GM10266 (cell line): ENCODE measurements at regions not wholly inside any gene's neighbourhood (a gene's known extent, or its start where the extent isn't known, plus 50 kb on each side); places are given as distances from the start of the nearest gene placed in this dataset.

Experiments used
- DNase-seq: peaks from one replicate; pipeline ENCODE4 v3.0.0; 2012; ENCODE audit errors: extremely low spot score
- TF ChIP-seq, protein P1 (sequence below): IDR thresholded peaks from 2 replicates; pipeline ENCODE4 v1.5.1; 2012; ENCODE audit warnings: mild to moderate bottlenecking, low read depth; ENCODE audit not compliant: control insufficient read depth, insufficient read depth; ENCODE audit errors: missing control alignments

DNA sequence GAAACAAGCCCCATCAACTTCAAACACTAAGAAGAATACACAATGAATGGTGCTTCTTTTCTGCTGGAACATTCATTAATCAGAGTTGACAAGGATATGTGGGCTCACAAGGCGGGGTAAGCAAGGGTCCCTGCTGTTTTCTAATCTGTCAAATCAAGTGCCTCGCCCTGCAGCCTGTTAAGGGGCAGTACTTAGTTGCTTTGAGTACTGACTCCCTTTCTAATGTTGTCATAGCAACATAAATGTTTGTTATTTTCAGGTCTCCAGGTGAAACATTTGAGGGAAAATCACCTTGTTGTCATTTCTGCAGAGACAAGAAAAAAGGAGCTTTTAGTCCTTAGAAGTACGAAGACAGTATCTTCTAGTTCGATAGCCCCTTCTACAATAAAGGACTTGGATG lies 284.7 kb upstream of the PKDCC start:
- no peak for DNase-seq
- TF ChIP-seq, protein P1, sequence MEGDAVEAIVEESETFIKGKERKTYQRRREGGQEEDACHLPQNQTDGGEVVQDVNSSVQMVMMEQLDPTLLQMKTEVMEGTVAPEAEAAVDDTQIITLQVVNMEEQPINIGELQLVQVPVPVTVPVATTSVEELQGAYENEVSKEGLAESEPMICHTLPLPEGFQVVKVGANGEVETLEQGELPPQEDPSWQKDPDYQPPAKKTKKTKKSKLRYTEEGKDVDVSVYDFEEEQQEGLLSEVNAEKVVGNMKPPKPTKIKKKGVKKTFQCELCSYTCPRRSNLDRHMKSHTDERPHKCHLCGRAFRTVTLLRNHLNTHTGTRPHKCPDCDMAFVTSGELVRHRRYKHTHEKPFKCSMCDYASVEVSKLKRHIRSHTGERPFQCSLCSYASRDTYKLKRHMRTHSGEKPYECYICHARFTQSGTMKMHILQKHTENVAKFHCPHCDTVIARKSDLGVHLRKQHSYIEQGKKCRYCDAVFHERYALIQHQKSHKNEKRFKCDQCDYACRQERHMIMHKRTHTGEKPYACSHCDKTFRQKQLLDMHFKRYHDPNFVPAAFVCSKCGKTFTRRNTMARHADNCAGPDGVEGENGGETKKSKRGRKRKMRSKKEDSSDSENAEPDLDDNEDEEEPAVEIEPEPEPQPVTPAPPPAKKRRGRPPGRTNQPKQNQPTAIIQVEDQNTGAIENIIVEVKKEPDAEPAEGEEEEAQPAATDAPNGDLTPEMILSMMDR, result no peak

DNA sequence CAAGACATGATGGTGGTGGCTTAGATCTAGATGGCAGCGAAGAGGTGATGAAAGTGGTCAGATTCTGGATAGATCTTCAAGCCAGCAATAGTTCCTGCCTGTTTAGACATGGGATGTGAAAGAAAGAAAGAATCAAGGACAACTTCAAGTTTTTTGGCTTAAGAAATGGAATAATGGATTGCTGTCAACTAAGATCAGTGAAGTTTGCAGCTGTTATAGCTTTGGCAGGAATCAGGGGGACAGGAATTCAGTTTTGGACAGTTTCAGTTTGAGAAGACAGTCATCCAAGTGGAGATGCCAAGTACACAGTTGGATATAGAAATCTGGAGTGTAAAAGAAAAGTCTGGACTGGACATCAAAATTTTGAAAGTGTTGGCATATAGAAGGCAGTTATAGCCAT lies 283.7 kb upstream of the PKDCC start:
- DNase-seq, result no peak
- TF ChIP-seq, protein P1, result no peak

DNA sequence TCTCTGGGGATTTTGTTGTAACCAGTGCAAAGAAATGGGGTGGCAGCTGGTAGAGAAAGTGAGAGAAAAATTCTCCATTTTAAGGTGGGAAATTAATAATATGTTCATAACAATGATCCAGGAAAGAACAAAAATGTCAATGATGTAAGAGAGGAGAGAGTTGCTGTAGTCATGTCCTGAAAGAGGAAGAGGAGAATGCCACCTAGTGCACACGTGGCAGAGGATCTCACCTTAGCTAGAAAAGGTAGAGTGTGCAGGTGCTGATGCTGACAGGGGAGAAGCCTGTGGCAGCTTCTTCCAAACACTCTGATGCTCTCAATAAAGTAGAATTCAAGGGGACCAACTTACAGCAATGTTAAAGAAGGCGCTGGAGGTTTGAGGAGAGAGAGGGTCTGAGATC lies 282.9 kb upstream of the PKDCC start:
- DNase-seq, result no peak
- TF ChIP-seq, protein P1, result no peak

DNA sequence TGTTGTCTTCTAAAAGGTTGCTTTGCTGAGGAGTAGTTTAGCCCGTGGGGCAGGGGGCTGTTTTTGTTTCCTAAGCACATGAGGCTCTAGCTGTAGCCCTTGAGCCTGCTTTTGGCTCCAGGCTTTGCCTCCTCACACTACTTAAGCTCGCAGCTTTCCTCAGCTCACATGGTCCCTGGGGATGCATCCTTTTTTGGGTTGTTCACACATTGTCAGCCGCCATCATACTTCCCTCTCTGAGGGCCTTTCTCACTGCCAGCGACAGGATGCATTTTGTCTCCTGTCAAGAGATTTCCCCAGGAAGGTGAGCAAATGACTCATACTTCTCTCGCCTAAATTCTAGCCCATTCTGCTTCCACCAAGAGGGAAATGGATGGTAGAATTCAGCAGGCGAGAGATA lies 279.5 kb upstream of the PKDCC start:
- TF ChIP-seq, protein P1, result no peak
- no peak for DNase-seq

DNA sequence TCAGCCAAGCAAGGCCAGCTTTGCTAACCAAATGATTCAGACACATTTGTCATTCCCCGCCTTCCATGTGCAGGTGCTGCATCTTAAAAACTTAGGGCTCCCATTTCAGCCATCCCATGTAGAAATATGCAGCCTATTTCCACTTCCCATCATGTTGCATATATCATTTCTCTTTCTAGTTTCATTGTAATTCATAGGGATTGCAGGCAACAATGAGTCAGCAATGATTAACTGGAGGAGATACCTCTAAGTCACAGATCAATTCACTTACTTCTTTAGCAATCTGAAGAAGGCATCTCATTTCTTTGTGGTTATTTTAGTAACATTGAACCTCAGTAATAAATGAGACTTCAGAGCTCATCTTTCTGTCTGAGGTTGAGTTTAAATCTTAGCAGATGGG lies 276.1 kb upstream of the PKDCC start:
- TF ChIP-seq, protein P1, result no peak
- no peak for DNase-seq

DNA sequence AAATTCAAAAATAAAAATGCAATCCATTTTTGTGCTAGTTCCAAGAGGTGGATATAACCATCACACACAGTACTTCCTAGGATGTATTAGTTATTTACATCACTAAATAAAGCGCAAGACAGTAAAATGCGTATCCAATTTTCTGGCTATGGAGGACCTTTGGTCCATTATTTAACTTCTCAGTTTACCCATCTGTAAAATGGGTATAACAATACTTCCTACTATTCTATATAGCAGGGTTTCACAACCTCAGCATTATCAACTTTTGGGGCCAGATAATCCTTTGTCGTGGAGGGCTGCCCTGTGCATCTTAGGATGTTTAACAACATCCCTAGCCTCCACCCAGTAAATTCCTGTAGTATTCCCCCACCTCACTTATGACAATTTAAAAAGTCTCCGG lies 275.1 kb upstream of the PKDCC start:
- no peak for DNase-seq
- TF ChIP-seq, protein P1, result no peak

DNA sequence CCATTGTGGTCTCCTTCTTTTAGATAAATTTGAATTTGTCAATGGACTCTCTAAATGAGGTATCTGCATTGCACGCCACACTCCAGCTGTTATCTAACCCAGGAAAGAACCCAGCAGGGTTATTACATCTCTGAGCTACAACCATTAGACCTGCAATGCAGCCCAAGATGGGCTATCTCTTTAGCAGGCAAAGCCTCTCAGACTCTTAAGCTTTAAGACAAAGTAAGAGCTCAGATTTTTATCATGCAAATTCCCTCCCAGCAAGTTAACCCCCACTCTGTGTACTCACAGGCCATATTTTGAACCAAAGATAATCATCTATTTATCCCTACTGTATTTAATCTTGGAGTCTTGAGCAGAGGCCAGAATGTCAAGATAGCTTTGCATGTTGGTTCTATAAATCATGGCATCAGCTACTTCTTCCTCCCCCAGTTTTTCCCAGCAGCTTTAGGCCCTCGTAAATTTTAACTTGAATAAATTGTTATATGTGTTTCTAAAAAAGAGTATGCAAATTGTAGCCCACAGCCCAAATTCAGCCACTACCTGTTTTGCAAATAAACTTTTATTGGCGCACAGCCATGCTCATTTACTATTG lies 273.7 kb upstream of the PKDCC start:
- DNase-seq, result no peak
- TF ChIP-seq, protein P1, result no peak
